ENCODE measurements at regions not wholly inside any gene's neighbourhood (a gene's known extent, or its start where the extent isn't known, plus 50 kb on each side); places are given as distances from the start of the nearest gene placed in this dataset.

GRCh38 chr16:5738586-5738985 lies 641.0 kb upstream of the EEF2KMT start:
- TF ChIP-seq CTCF (IDR thresholded peaks at IDR 0.05) (no peak), POLR2A (IDR thresholded peaks at IDR 0.05) (no peak), EP300 (IDR thresholded peaks at IDR 0.05; ENCODE audit: low read depth) (no peak)

Data from transverse colon (tissue), 3 donors.